Loucy (cell line): ENCODE measurements at regions not wholly inside any gene's neighbourhood (a gene's known extent, or its start where the extent isn't known, plus 50 kb on each side); places are given as distances from the start of the nearest gene placed in this dataset.

ENCODE experiments used
- H2AFZ ChIP-seq: fragments of 200-600 bp; sonication (generic); 2 replicates; pipeline ENCODE4 v1.6.0; 2016; ENCODE audit warnings: antibody characterized with exemption, mild to moderate bottlenecking, low read length, moderate library complexity
- H3F3A ChIP-seq: fragments of 200-600 bp; 2 replicates; pipeline ENCODE4 v1.6.0; 2016; ENCODE audit warnings: antibody characterized with exemption, low read depth, mild to moderate bottlenecking
- H3K27me3 ChIP-seq: fragments of 200-600 bp; sonication (generic); 2 replicates; pipeline ENCODE4 v1.6.1; 2014; ENCODE audit warnings: low read length, mild to moderate bottlenecking; ENCODE audit not compliant: insufficient read depth, poor library complexity, severe bottlenecking
- H3K36me3 ChIP-seq: fragments of 200-600 bp; sonication (generic); 2 replicates; pipeline ENCODE4 v1.6.1; 2016; ENCODE audit warnings: low read length; ENCODE audit not compliant: insufficient read depth
- H3K4me1 ChIP-seq: fragments of 200-600 bp; sonication (generic); 2 replicates; pipeline ENCODE4 v1.5.1; 2014; ENCODE audit warnings: low read length, mild to moderate bottlenecking; ENCODE audit not compliant: insufficient read depth, poor library complexity, severe bottlenecking
- H3K4me2 ChIP-seq: fragments of 200-600 bp; sonication (generic); 2 replicates; pipeline ENCODE4 v1.6.0; 2014; ENCODE audit warnings: antibody characterized with exemption, low read length, low read depth, mild to moderate bottlenecking; ENCODE audit not compliant: poor library complexity, severe bottlenecking
- H3K4me3 ChIP-seq: fragments of 200-600 bp; sonication (generic); 2 replicates; pipeline ENCODE4 v1.5.1; 2014; ENCODE audit warnings: low read length, mild to moderate bottlenecking, mixed read lengths; ENCODE audit not compliant: poor library complexity, severe bottlenecking
- H3K79me2 ChIP-seq: fragments of 200-600 bp; sonication (generic); 2 replicates; pipeline ENCODE4 v1.6.1; 2014; ENCODE audit warnings: low read length; ENCODE audit not compliant: insufficient read depth
- H3K9ac ChIP-seq: fragments of 200-600 bp; sonication (generic); 2 replicates; pipeline ENCODE4 v1.6.0; 2014; ENCODE audit warnings: mild to moderate bottlenecking, low read depth, low read length, moderate library complexity; ENCODE audit not compliant: poor library complexity, severe bottlenecking
- H3K9me2 ChIP-seq: fragments of 200-600 bp; sonication (generic); replicated peaks from 2 replicates; pipeline ENCODE4 v1.6.1; 2016; ENCODE audit warnings: low read depth, low read length, mixed read lengths
- H3K9me3 ChIP-seq: fragments of 200-600 bp; sonication (generic); 2 replicates; pipeline ENCODE4 v1.6.1; 2014; ENCODE audit warnings: mild to moderate bottlenecking, antibody characterized with exemption, low read length, low read depth; ENCODE audit not compliant: insufficient read depth
- H4K20me1 ChIP-seq: fragments of 200-600 bp; sonication (generic); 2 replicates; pipeline ENCODE4 v1.6.0; 2014; ENCODE audit warnings: antibody characterized with exemption, low read length, mild to moderate bottlenecking; ENCODE audit not compliant: insufficient read depth, poor library complexity, severe bottlenecking
- CTCF ChIP-seq: fragments of 200-600 bp; sonication (generic); conservative IDR thresholded peaks from 2 replicates; pipeline ENCODE4 v1.5.1; 2014; ENCODE audit warnings: mild to moderate bottlenecking, antibody characterized with exemption, low read length
- EZH2phosphoT487 ChIP-seq: fragments of 200-600 bp; IDR thresholded peaks from 2 replicates; pipeline ENCODE4 v1.6.1; 2018; ENCODE audit warnings: antibody characterized with exemption, mild to moderate bottlenecking, moderate library complexity, borderline replicate concordance

- H3K4me1 ChIP-seq = no peaks in the 10 kb centered on the region
- H3K79me2 ChIP-seq = no peaks in the 10 kb centered on the region
- no peak overlapping the region for H3K4me2 ChIP-seq
Measured at GRCh38 chr6:94651239-94651638, 926.1 kb upstream of the MANEA start.

GRCh38 chr6:94645191-94645590 is 932.1 kb upstream of the MANEA start:
- H3K4me1 ChIP-seq = no peaks in the 10 kb centered on the region
- H3K9ac ChIP-seq = no peak overlapping the region
- H3K9me2 ChIP-seq = no peaks in the 10 kb centered on the region
- no peaks in the 10 kb centered on the region for H3K9me3 ChIP-seq
- no peak overlapping the region for H2AFZ ChIP-seq
- no peaks in the 10 kb centered on the region for H3K36me3 ChIP-seq
- TF ChIP-seq EZH2phosphoT487 (no peak), CTCF (no peak)
- H3F3A ChIP-seq = no peaks in the 10 kb centered on the region
- no peaks in the 10 kb centered on the region for H3K79me2 ChIP-seq
- no peaks in the 10 kb centered on the region for H4K20me1 ChIP-seq
- H3K27me3 ChIP-seq = no peaks in the 10 kb centered on the region
- H3K4me3 ChIP-seq = no peak overlapping the region
- no peak overlapping the region for H3K4me2 ChIP-seq

More at GRCh38 chr6:94651239-94651638, 926.1 kb upstream of the MANEA start:
- Histone ChIP-seq H4K20me1 (no peaks in the 10 kb centered on the region), H3K9me2 (no peaks in the 10 kb centered on the region), H3K36me3 (no peaks in the 10 kb centered on the region), H3K9ac (no peak overlapping the region), H3K9me3 (no peaks in the 10 kb centered on the region), H3K27me3 (no peaks in the 10 kb centered on the region), H3F3A (no peaks in the 10 kb centered on the region), H3K4me3 (no peak overlapping the region), H2AFZ (no peak overlapping the region)
- TF ChIP-seq CTCF = no peak
- TF ChIP-seq EZH2phosphoT487 = no peak

- H3K36me3 ChIP-seq = no peaks in the 10 kb centered on the region
- TF ChIP-seq EZH2phosphoT487 = no peak
- TF ChIP-seq CTCF = no peak
- H4K20me1 ChIP-seq = no peaks in the 10 kb centered on the region
- H3K9ac ChIP-seq = no peak overlapping the region
- H3F3A ChIP-seq = no peaks in the 10 kb centered on the region
- H3K9me3 ChIP-seq = no peaks in the 10 kb centered on the region
- H3K4me3 ChIP-seq = no peak overlapping the region
- H3K4me2 ChIP-seq = no peak overlapping the region
- H3K4me1 ChIP-seq = no peaks in the 10 kb centered on the region
- H3K9me2 ChIP-seq = no peaks in the 10 kb centered on the region
- H3K79me2 ChIP-seq = no peaks in the 10 kb centered on the region
- H3K27me3 ChIP-seq = no peaks in the 10 kb centered on the region
- no peak overlapping the region for H2AFZ ChIP-seq
Measured at GRCh38 chr6:94639564-94639963, 937.8 kb upstream of the MANEA start.
